ENCODE measurements at regions not wholly inside any gene's neighbourhood (a gene's known extent, or its start where the extent isn't known, plus 50 kb on each side); places are given as distances from the start of the nearest gene placed in this dataset.

DNA sequence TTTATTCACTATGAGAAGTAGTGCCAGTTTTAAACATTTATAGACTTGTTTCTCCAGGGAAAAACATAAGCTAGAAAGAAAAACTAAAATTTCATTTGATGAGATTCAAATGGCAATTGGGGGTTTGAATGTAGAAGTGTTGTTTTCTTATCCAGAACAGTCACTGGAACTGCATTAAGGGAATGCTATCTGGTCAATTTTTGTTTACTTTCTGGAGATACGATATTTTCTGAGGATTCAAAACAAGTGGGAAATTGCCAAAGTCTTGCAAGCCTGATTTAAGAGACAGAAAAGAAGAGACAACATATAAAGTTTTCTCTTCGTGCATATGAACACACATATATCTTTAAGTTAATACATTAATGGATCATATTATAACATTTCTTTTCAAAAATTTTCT is 118.4 kb downstream of the NXNL2 start:
- in situ Hi-C loops (cut with HindIII; ENCODE audit: low pct_unique_long_range_greater_than_20kb, low sequenced_read_pairs) = no loop called here
- no peak for DNase-seq (ENCODE audit: low read depth)

DNA sequence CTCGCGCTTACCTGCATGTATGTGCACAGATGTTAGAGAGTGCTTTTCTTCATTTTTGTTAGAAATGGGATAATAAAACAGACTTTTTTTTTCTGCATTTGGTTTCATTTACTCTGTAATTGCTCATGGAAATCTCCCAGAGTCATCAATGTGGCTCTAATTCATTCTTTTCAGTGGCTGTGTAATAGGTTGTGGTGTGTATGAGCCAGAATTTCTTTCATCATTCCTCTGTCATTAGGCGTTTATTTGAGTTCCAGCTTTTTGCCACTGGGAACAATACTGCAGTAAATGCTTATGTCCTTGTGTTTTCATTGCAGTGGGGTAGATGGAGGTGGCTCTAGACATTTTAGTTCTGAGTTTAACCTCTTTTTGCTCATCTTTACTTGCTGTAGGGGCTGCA is 118.9 kb downstream of the NXNL2 start:
- in situ Hi-C loops (cut with HindIII; ENCODE audit: low pct_unique_long_range_greater_than_20kb, low sequenced_read_pairs) = no loop called here
- no peak for DNase-seq (ENCODE audit: low read depth)

DNA sequence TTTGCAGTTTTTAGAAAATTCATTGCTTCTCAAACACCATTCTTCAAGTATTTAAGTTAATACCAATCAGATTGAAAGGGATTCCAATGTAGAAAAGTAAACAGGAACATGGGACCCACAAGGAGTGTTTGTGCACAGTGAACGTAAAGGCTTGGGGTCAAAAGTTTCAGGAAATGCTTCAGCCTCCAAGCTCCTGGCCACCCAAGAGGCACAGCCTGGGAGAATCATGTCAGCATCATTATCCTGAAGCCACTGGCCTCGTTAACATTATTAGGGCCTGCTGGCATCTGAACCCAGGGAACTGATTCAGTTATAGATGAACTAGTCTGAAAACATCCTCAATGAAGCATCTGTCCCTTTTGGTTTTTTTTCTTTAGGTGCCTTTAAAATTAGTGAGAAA is 122.9 kb downstream of the NXNL2 start:
- DNase-seq (ENCODE audit: low read depth) = no peak

DNA sequence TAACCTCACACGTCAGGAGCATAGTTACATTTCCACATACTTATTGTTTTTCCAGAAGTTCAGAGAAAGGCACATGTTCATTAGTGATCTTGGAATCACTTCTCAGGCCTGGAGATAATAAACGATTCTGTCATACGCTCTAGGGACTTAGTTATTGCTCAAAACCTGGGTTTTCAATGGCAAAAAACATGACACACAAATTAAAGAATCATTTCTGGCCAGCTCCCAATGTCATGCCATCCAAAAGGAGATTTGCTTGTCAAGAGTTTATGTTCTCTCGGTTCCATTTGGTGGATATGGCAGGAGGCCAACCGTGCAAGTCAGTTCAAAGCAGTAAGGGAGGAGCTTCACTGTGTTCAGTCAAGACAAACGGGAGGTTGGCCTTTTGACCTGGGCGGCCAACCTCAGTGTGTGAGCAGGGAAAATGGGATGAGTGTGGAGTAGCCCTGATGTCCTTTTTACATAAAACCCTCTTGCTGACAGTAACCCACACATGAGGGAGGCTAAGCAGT is 123.4 kb downstream of the NXNL2 start:
- in situ Hi-C loops (cut with HindIII; ENCODE audit: low pct_unique_long_range_greater_than_20kb, low sequenced_read_pairs) = no loop called here
- peak; percentile 88 for DNase-seq (ENCODE audit: low read depth)

More for the DNA sequence above, 122.9 kb downstream of the NXNL2 start:
- in situ Hi-C loops (cut with HindIII; ENCODE audit: low pct_unique_long_range_greater_than_20kb, low sequenced_read_pairs) = no loop called here

DNA sequence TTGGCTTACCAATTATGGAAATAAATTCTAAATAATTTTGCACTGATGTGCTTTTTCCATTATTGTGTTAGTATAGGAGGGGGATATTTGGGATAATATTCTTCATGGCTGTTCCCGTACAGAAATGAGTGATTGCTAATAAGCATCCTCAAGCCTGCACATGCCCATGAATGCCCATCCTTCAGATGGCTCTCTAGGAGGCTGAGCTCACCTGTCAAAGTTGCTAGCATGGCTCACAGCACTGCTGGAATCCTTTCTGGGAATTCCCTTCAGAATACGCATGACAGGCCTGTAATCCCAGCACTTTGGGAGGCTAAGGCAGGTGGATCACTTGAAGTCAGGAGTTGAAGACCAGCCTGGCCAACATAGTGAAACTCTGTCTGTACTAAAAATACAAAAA is 124.1 kb downstream of the NXNL2 start:
- in situ Hi-C loops (cut with HindIII; ENCODE audit: low pct_unique_long_range_greater_than_20kb, low sequenced_read_pairs) = no loop called here
- peak; percentile 60 for DNase-seq (ENCODE audit: low read depth)

GRCh38 chr9:88660611-88661010 is 125.6 kb downstream of the NXNL2 start:
- peak; percentile 14 for DNase-seq (ENCODE audit: low read depth)
- in situ Hi-C loops (cut with HindIII; ENCODE audit: low pct_unique_long_range_greater_than_20kb, low sequenced_read_pairs) = no loop called here

DNA sequence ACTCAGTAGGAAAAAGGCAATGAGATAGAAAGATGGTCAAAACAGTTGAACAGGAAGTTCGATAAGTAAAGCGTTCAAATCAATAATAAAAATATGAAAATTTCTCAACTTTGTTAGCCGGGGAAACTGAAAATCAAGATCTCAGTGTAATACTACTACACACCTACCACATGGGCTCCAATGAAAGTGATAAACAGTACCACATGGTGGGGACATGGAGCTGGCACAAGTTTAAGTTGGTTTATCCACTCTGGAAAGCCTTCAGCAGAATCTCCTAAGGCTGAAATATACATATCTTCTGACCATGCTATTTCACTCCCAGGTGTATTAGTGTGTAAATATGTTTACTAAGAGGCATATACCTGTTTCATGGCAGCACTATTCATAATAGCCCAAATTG is 126.8 kb downstream of the NXNL2 start:
- in situ Hi-C loops (cut with HindIII; ENCODE audit: low pct_unique_long_range_greater_than_20kb, low sequenced_read_pairs) = no loop called here
- no peak for DNase-seq (ENCODE audit: low read depth)

DNA sequence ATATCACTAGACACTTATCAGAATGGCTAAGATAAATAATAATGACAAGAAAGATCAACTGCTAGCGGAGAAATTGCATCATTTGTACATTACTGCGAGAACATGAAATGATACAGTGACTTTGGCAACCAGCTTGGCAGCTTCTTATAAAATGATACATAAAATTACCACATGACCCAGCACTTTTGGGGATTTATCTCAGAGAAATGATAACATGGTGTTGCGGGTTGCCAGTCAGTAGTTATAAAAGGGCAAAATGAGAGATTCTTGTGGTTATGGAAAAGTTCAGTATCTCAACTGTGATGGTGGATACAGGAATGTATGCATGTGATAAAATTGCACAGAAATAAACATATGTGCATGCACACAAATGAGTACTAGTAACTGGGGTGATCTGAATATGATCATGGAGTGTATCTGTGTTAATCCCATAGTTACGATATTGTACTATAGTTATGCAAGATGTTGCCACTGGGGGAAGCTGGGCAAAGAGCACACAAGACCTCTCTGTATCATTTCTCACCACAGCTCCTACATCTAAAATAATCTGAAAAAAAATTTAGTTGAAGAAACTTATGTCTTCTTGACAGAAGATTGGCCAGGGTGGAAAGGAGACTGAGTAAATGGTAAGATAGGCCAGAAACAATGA is 128.9 kb downstream of the NXNL2 start:
- in situ Hi-C loops (cut with HindIII; ENCODE audit: low pct_unique_long_range_greater_than_20kb, low sequenced_read_pairs) = no loop called here
- no peak for DNase-seq (ENCODE audit: low read depth)

DNA sequence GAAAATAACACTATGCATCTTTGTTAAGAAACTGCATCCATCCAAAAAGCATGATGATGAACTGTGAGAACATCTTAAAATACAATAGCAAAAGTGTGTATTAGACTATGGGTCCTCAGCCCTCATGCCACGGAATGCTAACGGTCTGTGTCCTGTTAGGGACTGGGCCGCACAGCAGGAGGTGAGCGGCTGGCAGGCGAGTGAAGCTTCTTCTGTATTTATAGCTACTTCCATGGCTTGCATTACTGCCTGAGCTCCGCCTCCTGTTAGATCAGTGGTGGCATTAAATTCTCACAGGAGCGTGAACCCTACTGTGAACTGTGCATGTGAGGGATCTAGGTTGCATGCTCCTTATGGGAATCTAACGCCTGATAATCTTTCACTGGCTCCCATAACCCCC is 129.8 kb downstream of the NXNL2 start:
- in situ Hi-C loops (cut with HindIII; ENCODE audit: low pct_unique_long_range_greater_than_20kb, low sequenced_read_pairs) = no loop called here

DNA sequence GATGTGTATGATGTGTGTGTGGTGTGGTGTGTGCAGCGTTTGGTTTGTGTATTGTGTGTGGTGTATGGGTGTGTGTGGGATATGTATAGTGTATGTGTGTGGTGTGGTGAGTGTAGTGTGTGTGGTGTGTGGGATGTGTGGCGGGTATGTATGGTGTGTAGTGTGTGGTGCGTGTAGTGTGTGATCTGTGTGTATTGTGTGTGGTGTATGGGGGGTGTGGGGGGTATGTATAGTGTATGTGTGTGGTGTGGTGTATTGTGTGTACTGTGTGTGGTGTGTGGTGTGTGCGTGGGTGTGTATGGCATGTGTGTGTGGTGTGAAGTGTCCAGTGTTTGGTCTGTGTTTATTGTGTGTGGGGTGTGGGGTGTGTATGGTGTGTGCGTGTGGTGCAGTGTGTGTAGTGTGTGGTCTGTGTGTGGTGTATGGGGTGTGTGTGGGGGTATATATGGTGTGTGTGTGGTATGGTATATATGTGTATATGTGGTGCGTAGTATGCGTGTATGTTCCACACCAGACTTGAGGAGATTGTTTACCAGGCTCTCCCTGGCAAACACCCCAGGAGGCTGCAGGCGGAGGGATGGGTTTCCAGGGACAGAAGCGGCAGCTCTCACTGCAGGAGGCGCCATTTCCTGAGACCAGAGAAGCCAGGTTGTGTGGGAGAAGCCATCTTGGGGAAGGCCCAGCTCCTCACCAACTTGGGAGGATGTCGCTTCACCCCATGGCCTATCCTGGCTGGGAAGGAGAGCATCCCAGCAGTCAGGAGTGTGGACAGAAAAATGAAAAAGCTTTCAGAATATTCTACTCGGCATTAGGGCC is 138.1 kb downstream of the NXNL2 start:
- no peak for DNase-seq (ENCODE audit: low read depth)
- in situ Hi-C loops (cut with HindIII; ENCODE audit: low pct_unique_long_range_greater_than_20kb, low sequenced_read_pairs) = no loop called here

More for the DNA sequence above, 129.8 kb downstream of the NXNL2 start:
- DNase-seq (ENCODE audit: low read depth) = no peak

GRCh38 chr9:88673886-88674285 is 138.9 kb downstream of the NXNL2 start:
- in situ Hi-C loops (cut with HindIII; ENCODE audit: low pct_unique_long_range_greater_than_20kb, low sequenced_read_pairs) = no loop called here
- no peak for DNase-seq (ENCODE audit: low read depth)

DNA sequence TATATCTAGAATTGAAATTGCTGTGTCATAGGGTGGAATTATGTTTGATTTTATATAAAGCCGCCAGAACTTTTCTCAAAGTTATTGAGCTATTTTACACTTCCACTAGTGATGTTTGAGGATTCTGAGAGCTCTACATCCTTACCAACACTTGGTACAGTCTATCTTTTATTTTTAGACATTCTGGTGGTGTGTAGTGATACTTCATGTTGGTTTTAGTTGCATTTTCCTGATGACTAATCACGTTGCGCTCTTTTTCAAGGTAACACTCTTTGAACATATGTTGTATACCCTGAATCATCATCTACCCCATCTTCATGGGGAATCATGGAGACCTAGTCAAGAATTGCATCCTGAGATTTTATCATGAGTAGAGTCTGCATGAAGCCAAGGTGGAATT is 141.7 kb downstream of the NXNL2 start:
- DNase-seq (ENCODE audit: low read depth) = no peak
- in situ Hi-C loops (cut with HindIII; ENCODE audit: low pct_unique_long_range_greater_than_20kb, low sequenced_read_pairs) = no loop called here

DNA sequence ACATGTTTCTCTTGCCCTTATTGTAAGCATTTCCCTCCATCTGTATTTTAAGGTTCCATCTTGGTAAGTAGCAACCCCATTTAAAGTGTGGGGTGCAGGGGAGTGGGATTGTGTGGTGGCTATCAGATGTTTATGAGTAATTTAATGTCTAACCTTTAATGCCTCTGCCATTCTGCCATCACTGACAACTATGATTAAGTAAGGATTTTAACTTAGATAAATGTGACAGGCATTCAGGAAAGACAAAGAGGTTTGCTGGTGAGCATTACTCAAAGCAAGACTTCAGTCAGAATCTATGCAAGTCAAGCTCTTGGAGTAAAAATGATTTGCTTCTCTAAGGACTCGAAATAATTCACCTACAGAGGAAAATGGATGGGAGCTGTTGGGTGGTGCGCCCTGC is 143.0 kb downstream of the NXNL2 start:
- in situ Hi-C loops (cut with HindIII; ENCODE audit: low pct_unique_long_range_greater_than_20kb, low sequenced_read_pairs) = no loop called here
- DNase-seq (ENCODE audit: low read depth) = no peak

DNA sequence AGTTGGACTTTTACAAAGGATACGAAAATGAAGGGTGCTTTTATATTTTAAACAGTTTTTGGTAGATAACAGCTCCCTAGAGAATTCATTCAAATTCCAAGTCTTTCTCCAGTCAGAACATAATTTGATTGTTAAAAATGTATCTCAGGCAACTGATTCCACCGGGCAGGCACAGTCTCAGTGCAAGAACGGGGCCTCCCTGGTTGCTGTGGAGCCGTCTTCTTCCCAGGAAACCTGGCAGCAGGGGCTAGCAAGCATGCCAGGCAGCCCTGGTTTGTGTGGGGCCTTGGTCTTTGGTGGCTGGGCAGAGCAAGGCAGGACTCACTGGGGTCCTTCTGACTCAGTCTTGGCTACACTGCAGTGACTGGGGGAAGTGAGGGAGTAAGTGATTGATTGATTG is 143.5 kb downstream of the NXNL2 start:
- in situ Hi-C loops (cut with HindIII; ENCODE audit: low pct_unique_long_range_greater_than_20kb, low sequenced_read_pairs) = no loop called here
- DNase-seq (ENCODE audit: low read depth) = no peak

GRCh38 chr9:88680041-88680440 is 145.1 kb downstream of the NXNL2 start:
- no peak for DNase-seq (ENCODE audit: low read depth)
- in situ Hi-C loops (cut with HindIII; ENCODE audit: low pct_unique_long_range_greater_than_20kb, low sequenced_read_pairs) = no loop called here

DNA sequence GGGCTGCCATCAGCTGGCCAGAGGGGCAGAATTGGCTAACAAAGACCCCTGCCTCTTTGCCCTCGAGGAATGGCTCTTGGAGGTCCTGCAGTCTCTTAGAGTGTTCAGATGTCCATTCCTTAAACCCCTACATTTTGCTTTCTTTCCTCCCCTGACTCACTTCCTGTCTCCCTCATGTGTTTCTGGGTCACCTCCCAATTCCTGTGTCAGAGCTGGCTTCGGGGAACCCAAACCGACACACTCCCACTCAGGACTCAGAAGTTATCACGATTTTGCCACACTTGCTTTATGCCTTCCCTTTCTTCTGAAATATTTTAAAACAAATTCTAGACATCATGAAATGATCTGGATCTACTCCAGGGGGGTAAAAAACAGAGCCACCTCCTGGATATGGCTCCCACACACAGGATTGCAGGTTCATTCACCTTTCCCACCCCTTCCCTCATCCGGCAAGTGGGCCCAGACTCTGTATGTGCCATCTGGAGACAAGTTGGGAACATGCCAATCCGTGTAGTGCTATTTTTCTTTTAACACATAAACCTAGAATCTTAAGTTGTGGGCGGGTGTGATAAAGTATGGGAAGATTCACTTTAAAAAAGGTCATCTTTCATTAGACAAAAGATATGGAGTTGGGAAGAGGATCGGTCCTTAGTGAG is 145.7 kb downstream of the NXNL2 start:
- no peak for DNase-seq (ENCODE audit: low read depth)
- in situ Hi-C loops (cut with HindIII; ENCODE audit: low pct_unique_long_range_greater_than_20kb, low sequenced_read_pairs) = no loop called here

DNA sequence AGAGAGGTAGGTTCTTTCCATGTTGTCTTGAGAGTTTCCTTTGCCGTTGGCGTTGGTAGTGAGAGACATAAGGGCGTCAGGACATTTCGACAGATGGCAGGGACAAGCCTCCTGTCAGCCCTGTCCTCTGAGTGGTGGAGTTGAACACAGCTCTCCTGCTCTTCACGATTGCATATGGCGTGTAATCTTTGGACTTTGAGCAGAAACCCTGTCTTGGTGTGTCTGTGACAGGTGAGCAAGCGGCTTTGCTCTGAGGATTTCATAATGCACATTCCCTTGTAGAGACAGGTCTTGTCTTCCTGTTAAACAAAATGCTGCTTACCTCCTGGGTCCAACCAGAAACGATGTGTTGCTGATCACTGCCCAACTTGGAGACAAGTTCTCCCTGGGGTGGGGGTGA is 146.5 kb downstream of the NXNL2 start:
- in situ Hi-C loops (cut with HindIII; ENCODE audit: low pct_unique_long_range_greater_than_20kb, low sequenced_read_pairs) = no loop called here
- no peak for DNase-seq (ENCODE audit: low read depth)

GRCh38 chr9:88682431-88682831 is 147.5 kb downstream of the NXNL2 start:
- peak; percentile 50 for DNase-seq (ENCODE audit: low read depth)
- in situ Hi-C loops (cut with HindIII; ENCODE audit: low pct_unique_long_range_greater_than_20kb, low sequenced_read_pairs) = no loop called here

DNA sequence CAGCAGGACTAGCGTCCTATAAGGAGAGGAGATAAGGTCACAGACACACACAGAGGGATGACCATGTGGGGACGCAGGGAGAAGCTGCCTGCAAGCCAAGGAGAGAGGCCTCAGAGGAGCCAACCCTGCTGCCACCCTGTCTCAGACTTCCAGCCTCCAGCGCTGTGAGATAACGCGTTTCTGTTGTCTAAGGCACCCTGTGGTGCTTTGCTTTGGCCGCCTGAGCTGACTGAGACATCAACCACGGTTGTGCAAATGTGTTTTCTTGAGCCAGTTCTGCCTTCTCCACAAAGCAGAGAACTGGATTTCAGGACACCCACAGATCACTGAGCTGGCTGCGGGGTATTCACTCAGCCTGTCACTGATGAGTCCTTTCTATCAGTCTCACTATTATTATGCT is 149.1 kb downstream of the NXNL2 start:
- DNase-seq (ENCODE audit: low read depth) = no peak
- in situ Hi-C loops (cut with HindIII; ENCODE audit: low pct_unique_long_range_greater_than_20kb, low sequenced_read_pairs) = no loop called here
